PC-3 (cell line): ENCODE measurements at regions not wholly inside any gene's neighbourhood (a gene's known extent, or its start where the extent isn't known, plus 50 kb on each side); places are given as distances from the start of the nearest gene placed in this dataset.

Experiments used
- ATAC-seq: fragments of 200-7000 bp; cut with Tn5 transposase; 2 replicates; pipeline ENCODE4 v1.9.1; 2020; ENCODE audit warnings: mild to moderate bottlenecking, moderate library complexity
- BruUV-seq: library from RNA; stranded (reverse); fragments of 400-500 nt; replicated peaks from 2 replicates; lab custom pipeline; 2021; lab: Mats Ljungman, UMichigan
- CTCF ChIA-PET: fragments of 300-600 bp; sonication (Branson Sonifier 250); formaldehyde crosslinking; loops from one replicate; lab custom pipeline; 2022; ENCODE audit warnings: antibody characterized with exemption; lab: Charles Lee
- POLR2A ChIA-PET: fragments of 300-600 bp; sonication (Branson Sonifier 250); formaldehyde crosslinking; loops from one replicate; lab custom pipeline; 2022; ENCODE audit warnings: antibody characterized with exemption; ENCODE audit not compliant: unreplicated experiment; lab: Charles Lee
- DNase-seq: peaks from one replicate; pipeline ENCODE4 v3.0.0-alpha.2; 2015
- H2AFZ ChIP-seq: fragments of 300-600 bp; sonication (generic); 2 replicates; pipeline ENCODE4 v1.6.0; 2016; ENCODE audit warnings: antibody characterized with exemption, low read length
- H3F3A ChIP-seq: fragments of 300-600 bp; sonication (generic); one replicate; pipeline ENCODE4 v1.6.0; 2017; ENCODE audit warnings: antibody characterized with exemption, low read length, control low read depth, mild to moderate bottlenecking; ENCODE audit not compliant: unreplicated experiment
- H3K27ac ChIP-seq: fragments of 300-600 bp; sonication (generic); 2 replicates; pipeline ENCODE4 v1.5.1; 2016; ENCODE audit warnings: mild to moderate bottlenecking, low read length
- H3K27me3 ChIP-seq: fragments of 300-600 bp; sonication (generic); 2 replicates; pipeline ENCODE4 v1.6.1; 2016; ENCODE audit warnings: low read length, mixed read lengths
- H3K36me3 ChIP-seq: fragments of 300-600 bp; sonication (generic); 2 replicates; pipeline ENCODE4 v1.6.1; 2016; ENCODE audit warnings: low read depth, mixed run types, low read length, mixed read lengths
- H3K4me1 ChIP-seq: fragments of 300-600 bp; sonication (generic); 2 replicates; pipeline ENCODE4 v1.5.1; 2016; ENCODE audit warnings: low read length; ENCODE audit not compliant: insufficient read depth
- H3K4me2 ChIP-seq: fragments of 300-600 bp; sonication (generic); 2 replicates; pipeline ENCODE4 v1.6.0; 2016; ENCODE audit warnings: low read length
- H3K4me3 ChIP-seq: fragments of 300-600 bp; sonication (generic); 2 replicates; pipeline ENCODE4 v1.5.1; 2016; ENCODE audit warnings: mild to moderate bottlenecking, low read length, mixed read lengths
- H3K79me2 ChIP-seq: fragments of 300-600 bp; sonication (generic); 2 replicates; pipeline ENCODE4 v1.6.1; 2017; ENCODE audit warnings: low read length, mixed read lengths
- H3K9ac ChIP-seq: fragments of 300-600 bp; sonication (generic); 2 replicates; pipeline ENCODE4 v1.6.0; 2016; ENCODE audit warnings: mild to moderate bottlenecking, low read length
- H3K9me2 ChIP-seq: fragments of 300-600 bp; sonication (generic); replicated peaks from 2 replicates; pipeline ENCODE4 v1.6.1; 2016; ENCODE audit warnings: mixed run types, low read length, mixed read lengths
- H3K9me3 ChIP-seq: fragments of 300-600 bp; sonication (generic); 2 replicates; pipeline ENCODE4 v1.6.1; 2016; ENCODE audit warnings: low read length, mixed read lengths
- H4K20me1 ChIP-seq: fragments of 300-600 bp; sonication (generic); 2 replicates; pipeline ENCODE4 v1.6.1; 2016; ENCODE audit warnings: low read length, mixed read lengths
- CTCF ChIP-seq: fragments of 300-600 bp; sonication (generic); conservative IDR thresholded peaks from 2 replicates; pipeline ENCODE4 v1.5.1; 2017; ENCODE audit warnings: antibody characterized with exemption, low read depth, mild to moderate bottlenecking, low read length
- EZH2 ChIP-seq: fragments of 300-600 bp; sonication (generic); IDR thresholded peaks from one replicate; pipeline ENCODE4 v1.6.1; 2017; ENCODE audit warnings: antibody characterized with exemption, mild to moderate bottlenecking, low read length; ENCODE audit not compliant: unreplicated experiment
- EZH2phosphoT487 ChIP-seq: fragments of 300-600 bp; sonication (generic); IDR thresholded peaks from 2 replicates; pipeline ENCODE4 v1.6.1; 2018; ENCODE audit warnings: mild to moderate bottlenecking, antibody characterized with exemption, low read length, borderline replicate concordance
- intact Hi-C: fragments of 100-400 bp; cut with micrococcal nuclease; formaldehyde crosslinking; loops from 2 replicates; pipeline ENCODE4 v1.9.0; 2023

GRCh38 chr5:4411664-4412063 is 728.5 kb upstream of the ADAMTS16 start:
- Histone ChIP-seq H2AFZ (no peak overlapping the region), H3F3A (no peaks in the 10 kb centered on the region), H3K9me3 (0 out of 2 replicates have a peak, but pooled peaks cover 16% of the 10 kb centered on the region), H3K4me1 (no peaks in the 10 kb centered on the region), H3K4me3 (no peak overlapping the region), H3K79me2 (no peaks in the 10 kb centered on the region), H3K4me2 (no peak overlapping the region), H3K9me2 (no peaks in the 10 kb centered on the region), H3K9ac (no peak overlapping the region), H3K27ac (no peak overlapping the region), H3K36me3 (no peaks in the 10 kb centered on the region), H3K27me3 (no peaks in the 10 kb centered on the region), H4K20me1 (no peaks in the 10 kb centered on the region)
- ATAC-seq (no peak), DNase-seq (no peak)
- no TSS peak for BruUV-seq
- ChIA-PET POLR2A (no interaction called here), CTCF (no interaction called here)
- intact Hi-C loops: no loop called here
- no peak for TF ChIP-seq CTCF
- TF ChIP-seq EZH2: no peak
- TF ChIP-seq EZH2phosphoT487: no peak

- DNase-seq: no peak
- H3K27me3 ChIP-seq: no peaks in the 10 kb centered on the region
- no peak for ATAC-seq
- ChIA-PET POLR2A (no interaction called here), CTCF (no interaction called here)
- H3K9ac ChIP-seq: no peak overlapping the region
- no peaks in the 10 kb centered on the region for H4K20me1 ChIP-seq
- TF ChIP-seq CTCF: no peak
- no peak for TF ChIP-seq EZH2phosphoT487
- no peak for TF ChIP-seq EZH2
- no TSS peak for BruUV-seq
- H3K4me3 ChIP-seq: no peak overlapping the region
- no peak overlapping the region for H3K27ac ChIP-seq
- no peaks in the 10 kb centered on the region for H3F3A ChIP-seq
- 0 out of 2 replicates have a peak, but pooled peaks cover 15% of the 10 kb centered on the region for H3K9me3 ChIP-seq
- intact Hi-C loops: no loop called here
- no peak overlapping the region for H2AFZ ChIP-seq
- H3K4me2 ChIP-seq: no peak overlapping the region
- H3K36me3 ChIP-seq: no peaks in the 10 kb centered on the region
- H3K79me2 ChIP-seq: no peaks in the 10 kb centered on the region
- H3K9me2 ChIP-seq: no peaks in the 10 kb centered on the region
- no peaks in the 10 kb centered on the region for H3K4me1 ChIP-seq
Observed at GRCh38 chr5:4413996-4414395, 726.1 kb upstream of the ADAMTS16 start.

- TF ChIP-seq EZH2phosphoT487: no peak
- no peak for TF ChIP-seq EZH2
- no peak for TF ChIP-seq CTCF
- Histone ChIP-seq H3K27ac (no peak overlapping the region), H3K79me2 (no peaks in the 10 kb centered on the region), H4K20me1 (no peaks in the 10 kb centered on the region), H3K4me1 (no peaks in the 10 kb centered on the region), H3K9me3 (0 out of 2 replicates have a peak, but pooled peaks cover 4% of the 10 kb centered on the region), H3K9ac (no peak overlapping the region), H3K36me3 (no peaks in the 10 kb centered on the region), H3K9me2 (no peaks in the 10 kb centered on the region), H3K4me2 (no peak overlapping the region), H3F3A (no peaks in the 10 kb centered on the region), H3K4me3 (no peak overlapping the region), H2AFZ (no peak overlapping the region), H3K27me3 (no peaks in the 10 kb centered on the region)
- intact Hi-C loops: no loop called here
- ATAC-seq: no peak
- no peak for DNase-seq
- CTCF ChIA-PET: no interaction called here
- no TSS peak for BruUV-seq
- POLR2A ChIA-PET: no interaction called here
Observed at GRCh38 chr5:4418084-4418483, 722.0 kb upstream of the ADAMTS16 start.
